ENCODE measurements at regions not wholly inside any gene's neighbourhood (a gene's known extent, or its start where the extent isn't known, plus 50 kb on each side); places are given as distances from the start of the nearest gene placed in this dataset.

- no peak overlapping the region for H3K4me3 ChIP-seq
- Mint-ChIP-seq H3K4me1 (peaks cover 4% of the 10 kb centered on the region; the same call in 2 of the 3 replicates), H3K27ac (no peak overlapping the region), H3K4me3 (no peak overlapping the region), H3K27me3 (ENCODE audit: insufficient read depth, low read depth, poor library complexity) (peaks cover 5% of the 10 kb centered on the region), H3K9me3 (peaks cover 22% of the 10 kb centered on the region), H3K36me3 (ENCODE audit: low read depth) (peaks cover 11% of the 10 kb centered on the region)
- H3K79me2 ChIP-seq (replicated peaks; ENCODE audit: insufficient read depth), result no peaks in the 10 kb centered on the region
- H4K20me1 ChIP-seq (replicated peaks; ENCODE audit: insufficient read depth), result no peaks in the 10 kb centered on the region
- H3K27me3 ChIP-seq (ENCODE audit: insufficient read depth), result no peaks in the 10 kb centered on the region
- no peak for DNase-seq (ENCODE audit: low spot score)
- no peaks in the 10 kb centered on the region for H3K36me3 ChIP-seq (ENCODE audit: insufficient read depth)
- H3K27ac ChIP-seq (ENCODE audit: low read depth), result no peak overlapping the region
- ATAC-seq, result no peak
- H3K4me2 ChIP-seq, result no peak overlapping the region
- H3F3A ChIP-seq (replicated peaks; ENCODE audit: low read depth), result no peaks in the 10 kb centered on the region
- H3K4me1 ChIP-seq (ENCODE audit: insufficient read depth), result no peaks in the 10 kb centered on the region
- H2AFZ ChIP-seq, result no peak overlapping the region
- H3K9me2 ChIP-seq (ENCODE audit: insufficient read depth), result no peaks in the 10 kb centered on the region
- TF ChIP-seq, protein P1, sequence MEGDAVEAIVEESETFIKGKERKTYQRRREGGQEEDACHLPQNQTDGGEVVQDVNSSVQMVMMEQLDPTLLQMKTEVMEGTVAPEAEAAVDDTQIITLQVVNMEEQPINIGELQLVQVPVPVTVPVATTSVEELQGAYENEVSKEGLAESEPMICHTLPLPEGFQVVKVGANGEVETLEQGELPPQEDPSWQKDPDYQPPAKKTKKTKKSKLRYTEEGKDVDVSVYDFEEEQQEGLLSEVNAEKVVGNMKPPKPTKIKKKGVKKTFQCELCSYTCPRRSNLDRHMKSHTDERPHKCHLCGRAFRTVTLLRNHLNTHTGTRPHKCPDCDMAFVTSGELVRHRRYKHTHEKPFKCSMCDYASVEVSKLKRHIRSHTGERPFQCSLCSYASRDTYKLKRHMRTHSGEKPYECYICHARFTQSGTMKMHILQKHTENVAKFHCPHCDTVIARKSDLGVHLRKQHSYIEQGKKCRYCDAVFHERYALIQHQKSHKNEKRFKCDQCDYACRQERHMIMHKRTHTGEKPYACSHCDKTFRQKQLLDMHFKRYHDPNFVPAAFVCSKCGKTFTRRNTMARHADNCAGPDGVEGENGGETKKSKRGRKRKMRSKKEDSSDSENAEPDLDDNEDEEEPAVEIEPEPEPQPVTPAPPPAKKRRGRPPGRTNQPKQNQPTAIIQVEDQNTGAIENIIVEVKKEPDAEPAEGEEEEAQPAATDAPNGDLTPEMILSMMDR (conservative IDR thresholded peaks at IDR 0.05; ENCODE audit: low read depth in 2 of 2), result no peak
- TF ChIP-seq JUNB (IDR thresholded peaks at IDR 0.05; ENCODE audit: unreplicated experiment) (no peak), NANOG (IDR thresholded peaks at IDR 0.05; ENCODE audit: borderline replicate concordance) (no peak), POLR2AphosphoS5 (IDR thresholded peaks at IDR 0.05; ENCODE audit: low read depth) (no peak), ETS1 (IDR thresholded peaks at IDR 0.05) (no peak), ZNF331 (CRISPR knock-in tag; IDR thresholded peaks at IDR 0.05; ENCODE audit: low read depth) (no peak), CREB1 (CRISPR knock-in tag; IDR thresholded peaks at IDR 0.05; ENCODE audit: low read depth) (no peak), ZNF462 (CRISPR knock-in tag; IDR thresholded peaks at IDR 0.05) (no peak), EZH2phosphoT487 (IDR thresholded peaks at IDR 0.05; ENCODE audit: unreplicated experiment) (no peak), EZH2 (IDR thresholded peaks at IDR 0.05; ENCODE audit: low read depth, unreplicated experiment) (no peak), STAT1 (IDR thresholded peaks at IDR 0.05; ENCODE audit: unreplicated experiment) (no peak), ZNF114 (CRISPR knock-in tag; IDR thresholded peaks at IDR 0.05) (no peak)
- TF ChIP-seq, protein P2, sequence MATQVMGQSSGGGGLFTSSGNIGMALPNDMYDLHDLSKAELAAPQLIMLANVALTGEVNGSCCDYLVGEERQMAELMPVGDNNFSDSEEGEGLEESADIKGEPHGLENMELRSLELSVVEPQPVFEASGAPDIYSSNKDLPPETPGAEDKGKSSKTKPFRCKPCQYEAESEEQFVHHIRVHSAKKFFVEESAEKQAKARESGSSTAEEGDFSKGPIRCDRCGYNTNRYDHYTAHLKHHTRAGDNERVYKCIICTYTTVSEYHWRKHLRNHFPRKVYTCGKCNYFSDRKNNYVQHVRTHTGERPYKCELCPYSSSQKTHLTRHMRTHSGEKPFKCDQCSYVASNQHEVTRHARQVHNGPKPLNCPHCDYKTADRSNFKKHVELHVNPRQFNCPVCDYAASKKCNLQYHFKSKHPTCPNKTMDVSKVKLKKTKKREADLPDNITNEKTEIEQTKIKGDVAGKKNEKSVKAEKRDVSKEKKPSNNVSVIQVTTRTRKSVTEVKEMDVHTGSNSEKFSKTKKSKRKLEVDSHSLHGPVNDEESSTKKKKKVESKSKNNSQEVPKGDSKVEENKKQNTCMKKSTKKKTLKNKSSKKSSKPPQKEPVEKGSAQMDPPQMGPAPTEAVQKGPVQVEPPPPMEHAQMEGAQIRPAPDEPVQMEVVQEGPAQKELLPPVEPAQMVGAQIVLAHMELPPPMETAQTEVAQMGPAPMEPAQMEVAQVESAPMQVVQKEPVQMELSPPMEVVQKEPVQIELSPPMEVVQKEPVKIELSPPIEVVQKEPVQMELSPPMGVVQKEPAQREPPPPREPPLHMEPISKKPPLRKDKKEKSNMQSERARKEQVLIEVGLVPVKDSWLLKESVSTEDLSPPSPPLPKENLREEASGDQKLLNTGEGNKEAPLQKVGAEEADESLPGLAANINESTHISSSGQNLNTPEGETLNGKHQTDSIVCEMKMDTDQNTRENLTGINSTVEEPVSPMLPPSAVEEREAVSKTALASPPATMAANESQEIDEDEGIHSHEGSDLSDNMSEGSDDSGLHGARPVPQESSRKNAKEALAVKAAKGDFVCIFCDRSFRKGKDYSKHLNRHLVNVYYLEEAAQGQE (IDR thresholded peaks at IDR 0.05; ENCODE audit: unreplicated experiment), result no peak
These were observed 167.6 kb downstream of the NDUFA10 start for GRCh38 chr2:239857591-239857990.
